MM.1S (cell line): ENCODE measurements at regions not wholly inside any gene's neighbourhood (a gene's known extent, or its start where the extent isn't known, plus 50 kb on each side); places are given as distances from the start of the nearest gene placed in this dataset.

Experiments
- CTCF ChIP-seq: fragments of 300-600 bp; sonication (generic); IDR thresholded peaks from 2 replicates; pipeline ENCODE4 v1.5.1; 2016; ENCODE audit warnings: antibody characterized with exemption, low read length, mixed read lengths
- EZH2 ChIP-seq: fragments of 300-600 bp; sonication (generic); optimal IDR thresholded peaks from 2 replicates; pipeline ENCODE3; 2017; ENCODE audit warnings: low read depth, mild to moderate bottlenecking, antibody characterized with exemption, low read length, mixed read lengths
- EZH2phosphoT487 ChIP-seq: fragments of 300-600 bp; sonication (generic); IDR thresholded peaks from 2 replicates; pipeline ENCODE4 v1.6.1; 2018; ENCODE audit warnings: antibody characterized with exemption, low read length

- TF ChIP-seq CTCF (no peak), EZH2 (no peak), EZH2phosphoT487 (no peak)
These were observed 66.7 kb upstream of the DEFB112 start for GRCh38 chr6:50116390-50116789.
